HG03457 (cell line): ENCODE measurements at regions not wholly inside any gene's neighbourhood (a gene's known extent, or its start where the extent isn't known, plus 50 kb on each side); places are given as distances from the start of the nearest gene placed in this dataset.

ENCODE experiments used
- ATAC-seq: cut with Tn5 transposase; IDR thresholded peaks from one replicate; pipeline ENCODE4 v1.9.1; 2021; ENCODE audit warnings: moderate number of reproducible peaks; ENCODE audit not compliant: unreplicated experiment

- no peak for ATAC-seq
Measured at GRCh38 chr9:16328349-16328748, 542.1 kb downstream of the BNC2 start.

GRCh38 chr9:16329671-16330113 is 540.8 kb downstream of the BNC2 start:
- ATAC-seq, result no peak

- ATAC-seq, result no peak
Measured at GRCh38 chr9:16331031-16331430, 539.4 kb downstream of the BNC2 start.

- ATAC-seq, result no peak
Measured at GRCh38 chr9:16331527-16331926, 538.9 kb downstream of the BNC2 start.

- no peak for ATAC-seq
Measured at GRCh38 chr9:16333691-16334090, 536.8 kb downstream of the BNC2 start.

DNA sequence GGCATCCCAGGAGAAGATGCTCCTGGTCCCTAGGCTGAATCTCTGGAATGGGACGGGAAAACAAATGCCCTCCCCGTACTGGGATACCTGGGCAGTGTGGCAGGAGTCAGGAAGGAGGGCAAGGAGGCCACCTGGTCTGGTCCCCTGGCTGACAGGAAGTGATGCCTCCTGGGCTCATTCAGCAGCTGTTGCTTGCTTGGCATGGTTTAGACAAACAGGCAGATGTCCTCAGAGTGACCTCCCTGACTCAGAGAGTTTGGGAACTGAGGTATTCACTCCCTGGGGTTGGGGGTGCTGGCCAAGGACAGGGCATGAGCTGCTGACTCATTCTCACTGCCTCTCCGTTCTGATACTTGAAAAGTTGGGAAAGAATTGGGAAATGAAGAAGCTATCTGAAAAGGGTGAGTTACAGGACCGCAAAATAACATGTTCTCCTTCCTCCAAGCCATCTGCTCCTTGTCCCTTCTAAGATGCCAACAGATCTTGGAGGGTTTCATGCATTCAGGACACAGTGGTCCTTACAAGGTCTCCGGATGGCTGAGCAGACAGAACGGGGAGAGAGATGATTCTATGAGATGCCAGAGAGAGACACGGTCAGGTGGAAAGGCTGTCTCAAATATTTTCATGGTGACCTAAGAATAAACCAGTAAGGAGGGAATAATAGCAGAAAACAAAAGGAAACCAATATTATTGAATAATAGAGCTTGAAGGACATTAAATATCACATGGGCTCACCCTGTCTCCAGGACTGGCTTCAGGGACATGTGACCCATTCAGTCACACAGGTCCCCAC is 534.5 kb downstream of the BNC2 start:
- ATAC-seq, result no peak

GRCh38 chr9:16336833-16337232 is 533.6 kb downstream of the BNC2 start:
- no peak for ATAC-seq

GRCh38 chr9:16337322-16338029 is 533.0 kb downstream of the BNC2 start:
- ATAC-seq, result no peak

DNA sequence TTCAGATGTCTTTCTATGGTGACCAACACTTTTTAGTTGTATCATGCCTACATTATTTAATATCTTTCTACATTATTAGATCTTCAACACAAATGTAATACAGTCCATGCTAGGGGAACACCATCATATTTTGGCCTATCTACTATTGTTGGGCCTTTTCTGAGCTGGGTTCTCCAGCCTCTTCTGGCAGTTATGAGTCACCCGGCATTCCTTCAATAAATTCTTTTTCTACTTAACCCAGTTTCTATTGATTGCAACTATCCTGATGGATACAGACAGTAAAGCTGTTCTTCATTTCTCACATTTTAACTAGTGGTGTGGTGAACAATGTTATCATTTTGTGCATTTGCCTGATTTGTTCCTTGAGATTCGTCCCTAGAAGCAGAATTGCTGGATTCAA is 529.3 kb downstream of the BNC2 start:
- no peak for ATAC-seq

GRCh38 chr9:16342246-16343020 is 528.0 kb downstream of the BNC2 start:
- no peak for ATAC-seq

GRCh38 chr9:16343249-16344237 is 526.9 kb downstream of the BNC2 start:
- ATAC-seq, result no peak

DNA sequence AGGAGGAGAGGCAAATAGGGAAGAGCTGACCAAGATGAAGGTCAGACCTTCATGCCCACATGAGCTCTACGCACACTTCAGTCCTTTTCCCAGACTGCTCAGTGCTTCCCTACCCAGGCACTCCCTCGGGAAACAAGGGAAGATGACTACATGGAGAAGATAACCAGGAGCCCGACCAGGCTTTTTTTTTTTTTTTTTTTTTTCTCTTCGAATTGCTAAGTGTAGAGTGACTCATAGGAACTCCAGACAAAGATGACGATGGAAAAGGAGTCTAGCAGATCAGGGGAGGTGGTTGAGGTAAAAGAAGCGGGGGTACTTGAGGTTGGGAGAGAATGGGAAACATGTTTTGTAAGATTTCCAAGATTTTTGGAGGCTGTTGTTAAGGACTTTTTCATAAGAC is 526.1 kb downstream of the BNC2 start:
- ATAC-seq, result no peak

DNA sequence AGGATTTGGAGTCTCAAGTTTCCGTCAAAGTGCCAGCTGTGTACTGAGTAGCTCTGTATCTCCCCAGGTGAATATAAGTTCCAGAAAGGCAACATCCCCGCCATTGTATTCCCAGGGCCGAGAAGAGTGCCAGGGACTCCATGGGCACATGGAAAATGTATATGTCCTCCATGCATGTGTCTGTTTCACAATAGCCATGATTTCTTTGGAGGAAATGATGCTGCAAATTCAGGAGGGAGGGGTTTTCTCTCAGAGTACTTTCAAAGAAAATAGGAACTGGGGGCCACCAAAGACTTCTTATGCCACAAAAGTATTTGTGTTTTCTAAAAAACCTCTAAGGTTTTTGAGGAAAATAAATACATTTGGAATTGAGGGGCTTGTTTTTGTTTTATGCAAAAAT is 524.6 kb downstream of the BNC2 start:
- no peak for ATAC-seq

DNA sequence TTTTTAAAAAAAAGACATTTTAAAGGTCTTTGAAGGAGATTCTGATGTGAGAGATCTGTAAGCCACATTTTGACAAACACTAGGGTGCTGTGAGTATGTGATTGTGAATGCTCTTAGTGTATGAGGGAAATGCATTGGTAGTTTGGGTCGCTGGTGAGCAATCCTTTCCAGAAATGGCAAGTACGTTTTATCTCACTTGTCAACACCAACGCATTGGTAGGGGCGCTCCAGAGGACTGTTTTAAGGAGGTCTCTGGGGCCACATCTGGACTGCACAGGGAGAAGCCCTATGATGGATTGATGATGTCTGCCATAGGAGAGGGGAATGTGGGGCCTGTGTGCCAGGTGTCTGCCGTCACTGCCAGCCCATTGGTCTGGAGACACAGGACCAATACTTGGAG is 522.6 kb downstream of the BNC2 start:
- no peak for ATAC-seq

DNA sequence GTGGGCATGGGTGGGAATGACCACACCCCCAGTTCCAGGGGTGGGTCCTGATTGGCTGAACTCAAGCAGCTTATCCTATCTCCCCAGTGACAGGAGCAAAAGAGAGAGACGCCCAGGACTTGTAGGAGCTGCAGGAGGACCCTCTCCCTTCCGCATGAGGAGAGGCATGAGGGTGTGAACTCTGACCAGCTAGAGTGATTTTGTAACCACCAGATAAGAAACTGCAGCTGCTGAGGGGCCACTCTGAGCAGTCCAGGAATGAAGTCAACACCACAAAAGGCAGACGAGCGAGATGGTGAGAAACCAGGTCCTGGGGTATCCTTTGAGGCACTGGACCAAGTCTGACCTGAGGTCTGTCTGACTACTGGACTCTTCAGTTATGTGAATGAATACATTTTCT is 521.9 kb downstream of the BNC2 start:
- no peak for ATAC-seq

DNA sequence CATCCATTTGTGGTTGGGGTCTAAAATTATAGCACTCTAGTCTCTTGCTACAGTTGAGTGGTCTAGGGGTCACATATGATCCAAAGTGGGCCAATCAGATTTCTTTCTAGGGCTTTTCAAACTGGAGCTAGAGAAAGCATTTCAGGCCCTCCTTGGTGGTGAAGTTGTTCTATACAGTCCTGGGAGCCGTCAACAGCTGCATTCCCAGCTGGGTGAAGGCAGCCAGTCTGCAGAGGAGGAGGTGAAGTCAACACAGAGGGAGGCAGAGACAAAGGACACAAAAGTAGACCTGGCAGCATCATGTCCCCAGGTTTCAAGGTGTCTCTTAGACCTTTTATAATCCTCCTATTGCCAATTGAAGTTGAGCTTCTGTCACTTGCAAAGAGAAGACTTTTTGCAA is 518.2 kb downstream of the BNC2 start:
- no peak for ATAC-seq

- ATAC-seq, result no peak
Measured at GRCh38 chr9:16352791-16353401, 517.6 kb downstream of the BNC2 start.

DNA sequence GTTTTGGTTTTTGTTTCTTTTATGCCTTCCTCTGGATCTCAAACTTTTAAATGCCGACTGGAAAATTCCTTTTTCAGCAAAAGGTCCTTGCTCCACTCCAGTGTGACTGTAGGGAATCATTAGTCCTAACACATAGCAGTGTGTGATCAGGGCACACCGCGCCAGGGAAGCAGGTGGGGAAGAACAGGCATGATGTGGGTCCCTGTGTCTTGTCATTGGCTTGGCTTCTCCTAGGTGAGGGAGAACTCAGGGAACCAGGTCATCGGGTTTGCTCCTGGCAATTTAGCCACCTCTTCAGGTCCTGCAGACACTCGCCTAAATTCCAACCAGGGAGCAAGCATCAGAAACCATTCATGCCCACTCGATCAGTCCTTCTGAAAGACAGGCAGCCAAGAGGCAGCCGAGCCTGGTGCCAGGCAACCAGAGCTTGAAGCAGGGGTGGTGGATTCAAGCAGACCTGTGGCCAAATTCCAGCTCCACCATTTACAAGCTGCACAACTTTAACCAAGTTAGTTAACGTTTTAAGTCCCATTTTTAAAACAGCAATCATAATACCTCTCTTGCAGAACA is 514.2 kb downstream of the BNC2 start:
- ATAC-seq, result no peak

GRCh38 chr9:16357828-16358227 is 512.6 kb downstream of the BNC2 start:
- no peak for ATAC-seq

GRCh38 chr9:16358751-16359150 is 511.7 kb downstream of the BNC2 start:
- ATAC-seq, result no peak
